ENCODE measurements at regions not wholly inside any gene's neighbourhood (a gene's known extent, or its start where the extent isn't known, plus 50 kb on each side); places are given as distances from the start of the nearest gene placed in this dataset.

DNA sequence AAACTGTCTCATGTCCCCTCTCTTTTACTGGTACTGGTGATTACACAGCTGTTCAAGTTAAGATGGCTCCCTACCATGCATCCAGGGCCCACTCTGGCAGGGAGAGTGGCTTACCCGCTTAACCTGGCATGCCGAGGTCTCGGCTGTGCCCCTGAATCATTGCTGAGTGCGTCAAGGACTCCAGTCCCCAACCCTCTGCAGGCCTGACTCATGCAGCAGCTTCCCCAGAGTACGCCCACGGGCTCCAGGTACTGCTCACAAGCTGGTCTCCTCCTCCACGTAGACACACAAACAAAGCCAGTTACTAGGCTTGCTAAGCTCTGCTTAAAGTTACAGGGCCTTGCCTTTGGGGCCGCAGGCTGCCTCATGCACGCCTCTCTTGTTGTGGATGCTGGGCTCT lies 447.4 kb downstream of the COG6 start (continued):
- TF ChIP-seq ZNF426 (tag by site-specific recombination; IDR thresholded peaks at IDR 0.05) (no peak), ZNF404 (tag by site-specific recombination; IDR thresholded peaks at IDR 0.05) (no peak), ZNF830 (tag by site-specific recombination; IDR thresholded peaks at IDR 0.05; ENCODE audit: low read depth) (no peak), SP7 (tag by site-specific recombination; IDR thresholded peaks at IDR 0.05) (no peak), MYNN (tag by site-specific recombination; IDR thresholded peaks at IDR 0.05; ENCODE audit: borderline replicate concordance) (no peak), ZNF585B (tag by site-specific recombination; IDR thresholded peaks at IDR 0.05) (no peak)
- TF ChIP-seq, protein P1, sequence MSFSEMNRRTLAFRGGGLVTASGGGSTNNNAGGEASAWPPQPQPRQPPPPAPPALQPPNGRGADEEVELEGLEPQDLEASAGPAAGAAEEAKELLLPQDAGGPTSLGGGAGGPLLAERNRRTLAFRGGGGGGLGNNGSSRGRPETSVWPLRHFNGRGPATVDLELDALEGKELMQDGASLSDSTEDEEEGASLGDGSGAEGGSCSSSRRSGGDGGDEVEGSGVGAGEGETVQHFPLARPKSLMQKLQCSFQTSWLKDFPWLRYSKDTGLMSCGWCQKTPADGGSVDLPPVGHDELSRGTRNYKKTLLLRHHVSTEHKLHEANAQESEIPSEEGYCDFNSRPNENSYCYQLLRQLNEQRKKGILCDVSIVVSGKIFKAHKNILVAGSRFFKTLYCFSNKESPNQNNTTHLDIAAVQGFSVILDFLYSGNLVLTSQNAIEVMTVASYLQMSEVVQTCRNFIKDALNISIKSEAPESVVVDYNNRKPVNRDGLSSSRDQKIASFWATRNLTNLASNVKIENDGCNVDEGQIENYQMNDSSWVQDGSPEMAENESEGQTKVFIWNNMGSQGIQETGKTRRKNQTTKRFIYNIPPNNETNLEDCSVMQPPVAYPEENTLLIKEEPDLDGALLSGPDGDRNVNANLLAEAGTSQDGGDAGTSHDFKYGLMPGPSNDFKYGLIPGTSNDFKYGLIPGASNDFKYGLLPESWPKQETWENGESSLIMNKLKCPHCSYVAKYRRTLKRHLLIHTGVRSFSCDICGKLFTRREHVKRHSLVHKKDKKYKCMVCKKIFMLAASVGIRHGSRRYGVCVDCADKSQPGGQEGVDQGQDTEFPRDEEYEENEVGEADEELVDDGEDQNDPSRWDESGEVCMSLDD (tag by site-specific recombination; IDR thresholded peaks at IDR 0.05) = no peak
- TF ChIP-seq, protein P2, sequence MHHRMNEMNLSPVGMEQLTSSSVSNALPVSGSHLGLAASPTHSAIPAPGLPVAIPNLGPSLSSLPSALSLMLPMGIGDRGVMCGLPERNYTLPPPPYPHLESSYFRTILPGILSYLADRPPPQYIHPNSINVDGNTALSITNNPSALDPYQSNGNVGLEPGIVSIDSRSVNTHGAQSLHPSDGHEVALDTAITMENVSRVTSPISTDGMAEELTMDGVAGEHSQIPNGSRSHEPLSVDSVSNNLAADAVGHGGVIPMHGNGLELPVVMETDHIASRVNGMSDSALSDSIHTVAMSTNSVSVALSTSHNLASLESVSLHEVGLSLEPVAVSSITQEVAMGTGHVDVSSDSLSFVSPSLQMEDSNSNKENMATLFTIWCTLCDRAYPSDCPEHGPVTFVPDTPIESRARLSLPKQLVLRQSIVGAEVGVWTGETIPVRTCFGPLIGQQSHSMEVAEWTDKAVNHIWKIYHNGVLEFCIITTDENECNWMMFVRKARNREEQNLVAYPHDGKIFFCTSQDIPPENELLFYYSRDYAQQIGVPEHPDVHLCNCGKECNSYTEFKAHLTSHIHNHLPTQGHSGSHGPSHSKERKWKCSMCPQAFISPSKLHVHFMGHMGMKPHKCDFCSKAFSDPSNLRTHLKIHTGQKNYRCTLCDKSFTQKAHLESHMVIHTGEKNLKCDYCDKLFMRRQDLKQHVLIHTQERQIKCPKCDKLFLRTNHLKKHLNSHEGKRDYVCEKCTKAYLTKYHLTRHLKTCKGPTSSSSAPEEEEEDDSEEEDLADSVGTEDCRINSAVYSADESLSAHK (tag by site-specific recombination; IDR thresholded peaks at IDR 0.05) = no peak

DNA sequence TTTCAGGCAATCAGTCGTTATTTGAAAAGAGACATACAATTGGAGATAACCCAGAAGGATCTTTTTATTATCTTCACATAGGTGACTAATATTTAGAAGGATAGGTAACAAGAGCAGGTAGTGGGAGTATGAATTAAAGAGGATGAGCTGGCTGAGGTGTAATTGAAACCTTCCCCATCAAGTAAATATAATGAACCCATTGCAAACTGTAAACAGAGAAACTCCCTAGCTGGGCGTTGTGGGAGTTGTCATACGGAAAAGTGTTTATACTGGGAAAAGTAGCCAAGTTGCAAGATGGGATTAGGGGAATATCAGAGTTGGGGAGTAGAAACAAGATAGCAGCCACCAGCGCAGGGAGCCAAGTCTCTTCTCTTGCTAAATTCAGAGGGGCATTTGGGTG lies 448.4 kb downstream of the COG6 start:
- no peaks in the 10 kb centered on the region for H3K36me3 ChIP-seq (ENCODE audit: control insufficient read depth in 2 of 2, insufficient read depth in 1 of 2, low read length in 2 of 2)
- POLR2A ChIA-PET = no interaction called here
- TF ChIP-seq ZNF248 (tag by site-specific recombination; IDR thresholded peaks at IDR 0.05) (no peak), WT1 (tag by site-specific recombination; IDR thresholded peaks at IDR 0.05) (peak; percentile 89), ZNF423 (tag by site-specific recombination; IDR thresholded peaks at IDR 0.05) (no peak), ZBTB20 (tag by site-specific recombination; IDR thresholded peaks at IDR 0.05) (no peak)
- TF ChIP-seq, protein P3, sequence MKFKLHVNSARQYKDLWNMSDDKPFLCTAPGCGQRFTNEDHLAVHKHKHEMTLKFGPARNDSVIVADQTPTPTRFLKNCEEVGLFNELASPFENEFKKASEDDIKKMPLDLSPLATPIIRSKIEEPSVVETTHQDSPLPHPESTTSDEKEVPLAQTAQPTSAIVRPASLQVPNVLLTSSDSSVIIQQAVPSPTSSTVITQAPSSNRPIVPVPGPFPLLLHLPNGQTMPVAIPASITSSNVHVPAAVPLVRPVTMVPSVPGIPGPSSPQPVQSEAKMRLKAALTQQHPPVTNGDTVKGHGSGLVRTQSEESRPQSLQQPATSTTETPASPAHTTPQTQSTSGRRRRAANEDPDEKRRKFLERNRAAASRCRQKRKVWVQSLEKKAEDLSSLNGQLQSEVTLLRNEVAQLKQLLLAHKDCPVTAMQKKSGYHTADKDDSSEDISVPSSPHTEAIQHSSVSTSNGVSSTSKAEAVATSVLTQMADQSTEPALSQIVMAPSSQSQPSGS (tag by site-specific recombination; IDR thresholded peaks at IDR 0.05; ENCODE audit: low read depth) = no peak
- CTCF ChIA-PET = no interaction called here
- no peaks in the 10 kb centered on the region for H3K9me3 ChIP-seq (ENCODE audit: control insufficient read depth, insufficient read depth, low read depth, low read length)
- no peak overlapping the region for H3K27ac ChIP-seq (ENCODE audit: extremely low read depth, low read depth, low read length)
- H3K4me1 ChIP-seq (ENCODE audit: control insufficient read depth, insufficient read depth, low read length) = no peaks in the 10 kb centered on the region
- no peak overlapping the region for H3K4me3 ChIP-seq (ENCODE audit: low read depth, low read length)

DNA sequence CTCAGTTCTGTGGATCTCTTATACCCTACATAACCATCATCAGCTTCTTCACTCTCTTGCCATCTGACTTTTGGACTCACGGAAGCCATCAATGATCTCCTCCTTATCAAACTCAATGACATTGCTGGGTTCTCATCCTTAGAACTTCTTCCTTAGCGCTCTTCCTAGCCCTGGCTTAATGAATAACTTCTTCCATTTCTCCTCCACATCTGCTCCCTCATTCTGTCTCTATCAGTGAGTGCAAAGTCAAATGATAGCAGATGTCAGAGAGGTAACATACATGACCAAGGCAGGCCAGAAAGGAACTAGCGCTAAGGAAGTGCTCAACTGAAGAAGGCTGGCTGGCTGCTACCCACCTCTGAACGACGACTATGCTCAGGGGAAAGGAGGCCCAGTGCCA lies 449.8 kb downstream of the COG6 start:
- POLR2A ChIA-PET = no interaction called here
- CTCF ChIA-PET = no interaction called here
- Histone ChIP-seq H3K36me3 (ENCODE audit: control insufficient read depth in 2 of 2, insufficient read depth in 1 of 2, low read length in 2 of 2) (no peaks in the 10 kb centered on the region), H3K27ac (ENCODE audit: extremely low read depth, low read depth, low read length) (no peak overlapping the region), H3K9me3 (ENCODE audit: control insufficient read depth, insufficient read depth, low read depth, low read length) (no peaks in the 10 kb centered on the region), H3K4me3 (ENCODE audit: low read depth, low read length) (no peak overlapping the region), H3K4me1 (ENCODE audit: control insufficient read depth, insufficient read depth, low read length) (no peaks in the 10 kb centered on the region)
- TF ChIP-seq ZNF48 (tag by site-specific recombination; IDR thresholded peaks at IDR 0.05) (no peak), ZNF223 (tag by site-specific recombination; IDR thresholded peaks at IDR 0.05) (no peak)
